OCI-LY7 (cell line): ENCODE measurements at regions not wholly inside any gene's neighbourhood (a gene's known extent, or its start where the extent isn't known, plus 50 kb on each side); places are given as distances from the start of the nearest gene placed in this dataset.

Source experiments
- BruUV-seq: library from RNA; stranded (reverse); fragments of 400-500 nt; replicated peaks from 2 replicates; lab custom pipeline; 2021; lab: Mats Ljungman, UMichigan
- CTCF ChIA-PET: fragments of 300-600 bp; sonication (Branson Sonifier 250); formaldehyde crosslinking; loops from one replicate; lab custom pipeline; 2022; ENCODE audit warnings: antibody characterized with exemption; ENCODE audit not compliant: unreplicated experiment; lab: Charles Lee
- POLR2A ChIA-PET: fragments of 300-600 bp; sonication (Branson Sonifier 250); formaldehyde crosslinking; loops from one replicate; lab custom pipeline; 2022; ENCODE audit warnings: antibody characterized with exemption; lab: Charles Lee
- DNase-seq: peaks from one replicate; pipeline ENCODE4 v3.0.0-alpha.2; 2015; ENCODE audit warnings: low spot score
- H2AFZ ChIP-seq: fragments of 200-600 bp; sonication (generic), shearing (Covaris generic); 2 replicates; pipeline ENCODE4 v1.6.1; 2014; ENCODE audit warnings: mild to moderate bottlenecking, antibody characterized with exemption, low read length, moderate library complexity
- H3K27ac ChIP-seq: fragments of 200-600 bp; sonication (generic); 2 replicates; pipeline ENCODE4 v1.5.1; 2014; ENCODE audit warnings: mixed run types, low read depth, mild to moderate bottlenecking, moderate library complexity, low read length, inconsistent platforms; ENCODE audit not compliant: poor library complexity, severe bottlenecking
- H3K36me3 ChIP-seq: fragments of 200-600 bp; sonication (generic); 2 replicates; pipeline ENCODE4 v1.6.1; 2014; ENCODE audit warnings: mild to moderate bottlenecking, antibody characterized with exemption, low read length, moderate library complexity, mixed read lengths; ENCODE audit not compliant: insufficient read depth
- H3K4me1 ChIP-seq: fragments of 200-600 bp; sonication (generic); 2 replicates; pipeline ENCODE4 v1.5.1; 2014; ENCODE audit warnings: mild to moderate bottlenecking, low read length; ENCODE audit not compliant: insufficient read depth, poor library complexity, severe bottlenecking
- H3K4me2 ChIP-seq: fragments of 200-600 bp; sonication (generic); 2 replicates; pipeline ENCODE4 v1.6.1; 2014; ENCODE audit warnings: mild to moderate bottlenecking, low read length
- H3K4me3 ChIP-seq: fragments of 200-600 bp; sonication (generic); 2 replicates; pipeline ENCODE4 v1.5.1; 2014; ENCODE audit warnings: mild to moderate bottlenecking, low read depth, low read length; ENCODE audit not compliant: poor library complexity, severe bottlenecking
- H3K79me2 ChIP-seq: fragments of 200-600 bp; sonication (generic); 2 replicates; pipeline ENCODE4 v1.6.1; 2016; ENCODE audit warnings: low read depth, mild to moderate bottlenecking, low read length, moderate library complexity, mixed read lengths; ENCODE audit not compliant: insufficient read depth
- H3K9me2 ChIP-seq: fragments of 200-600 bp; sonication (generic); 2 replicates; pipeline ENCODE4 v1.6.1; 2016; ENCODE audit warnings: mild to moderate bottlenecking, low read length, mixed read lengths; ENCODE audit not compliant: insufficient read depth
- H3K9me3 ChIP-seq: fragments of 200-600 bp; sonication (generic); 2 replicates; pipeline ENCODE4 v1.6.1; 2014; ENCODE audit warnings: mild to moderate bottlenecking, mixed run types, low read length, mixed read lengths
- H4K20me1 ChIP-seq: fragments of 200-600 bp; sonication (generic); 2 replicates; pipeline ENCODE4 v1.6.1; 2014; ENCODE audit warnings: mild to moderate bottlenecking, antibody characterized with exemption, low read length, moderate library complexity, mixed read lengths; ENCODE audit not compliant: insufficient read depth
- EZH2phosphoT487 ChIP-seq: fragments of 200-600 bp; sonication (generic); IDR thresholded peaks from 2 replicates; pipeline ENCODE4 v1.6.1; 2018; ENCODE audit warnings: low read depth, borderline replicate concordance, mild to moderate bottlenecking, mixed run types, antibody characterized with exemption, low read length, moderate library complexity, mixed read lengths
- intact Hi-C: fragments of 100-400 bp; cut with micrococcal nuclease; formaldehyde crosslinking; loops from one replicate; pipeline ENCODE4 v1.10.0; 2022; ENCODE audit not compliant: unreplicated experiment
- TF ChIP-seq, protein P1 (sequence below): fragments of 200-600 bp; sonication (generic); conservative IDR thresholded peaks from 2 replicates; pipeline ENCODE4 v1.5.1; 2014; ENCODE audit warnings: mild to moderate bottlenecking, antibody characterized with exemption, low read length, moderate library complexity, mixed read lengths

DNA sequence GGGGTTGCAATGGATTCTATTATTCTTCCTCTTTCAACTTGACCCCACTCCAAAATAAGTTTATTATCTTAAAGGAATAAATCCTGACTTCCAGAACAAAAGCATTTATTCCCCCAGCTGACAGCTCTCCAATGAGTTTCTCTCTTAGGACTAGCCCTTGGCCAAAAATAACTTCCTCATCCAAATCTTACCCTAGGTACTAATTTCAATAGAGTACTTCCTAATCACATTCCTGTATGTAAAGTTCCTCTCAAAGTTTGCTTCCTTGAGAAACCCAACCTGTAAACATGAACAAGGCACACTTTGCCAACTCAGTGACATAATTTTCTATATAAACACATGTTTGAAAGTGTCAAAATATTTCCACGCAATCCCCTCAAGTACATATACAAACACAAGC, 671.2 kb upstream of the GALNTL6 start:
- H4K20me1 ChIP-seq, result no peaks in the 10 kb centered on the region
- no peak for DNase-seq
- BruUV-seq, result no TSS peak
- H3K9me2 ChIP-seq, result no peaks in the 10 kb centered on the region
- H3K9me3 ChIP-seq, result no peaks in the 10 kb centered on the region
- H2AFZ ChIP-seq, result no peak overlapping the region
- H3K4me1 ChIP-seq, result no peaks in the 10 kb centered on the region
- TF ChIP-seq, protein P1, sequence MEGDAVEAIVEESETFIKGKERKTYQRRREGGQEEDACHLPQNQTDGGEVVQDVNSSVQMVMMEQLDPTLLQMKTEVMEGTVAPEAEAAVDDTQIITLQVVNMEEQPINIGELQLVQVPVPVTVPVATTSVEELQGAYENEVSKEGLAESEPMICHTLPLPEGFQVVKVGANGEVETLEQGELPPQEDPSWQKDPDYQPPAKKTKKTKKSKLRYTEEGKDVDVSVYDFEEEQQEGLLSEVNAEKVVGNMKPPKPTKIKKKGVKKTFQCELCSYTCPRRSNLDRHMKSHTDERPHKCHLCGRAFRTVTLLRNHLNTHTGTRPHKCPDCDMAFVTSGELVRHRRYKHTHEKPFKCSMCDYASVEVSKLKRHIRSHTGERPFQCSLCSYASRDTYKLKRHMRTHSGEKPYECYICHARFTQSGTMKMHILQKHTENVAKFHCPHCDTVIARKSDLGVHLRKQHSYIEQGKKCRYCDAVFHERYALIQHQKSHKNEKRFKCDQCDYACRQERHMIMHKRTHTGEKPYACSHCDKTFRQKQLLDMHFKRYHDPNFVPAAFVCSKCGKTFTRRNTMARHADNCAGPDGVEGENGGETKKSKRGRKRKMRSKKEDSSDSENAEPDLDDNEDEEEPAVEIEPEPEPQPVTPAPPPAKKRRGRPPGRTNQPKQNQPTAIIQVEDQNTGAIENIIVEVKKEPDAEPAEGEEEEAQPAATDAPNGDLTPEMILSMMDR, result no peak
- no peak for TF ChIP-seq EZH2phosphoT487
- H3K36me3 ChIP-seq, result no peaks in the 10 kb centered on the region
- no peak overlapping the region for H3K4me2 ChIP-seq
- no peak overlapping the region for H3K4me3 ChIP-seq
- POLR2A ChIA-PET, result interaction anchor here (0.9 kb wide), 1 partner anchor 149 kb away, joined by 3 read pairs; no protein-coding TSS in a partner anchor
- H3K27ac ChIP-seq, result no peak overlapping the region
- intact Hi-C loops, result no loop called here
- CTCF ChIA-PET, result no interaction called here
- no peaks in the 10 kb centered on the region for H3K79me2 ChIP-seq

DNA sequence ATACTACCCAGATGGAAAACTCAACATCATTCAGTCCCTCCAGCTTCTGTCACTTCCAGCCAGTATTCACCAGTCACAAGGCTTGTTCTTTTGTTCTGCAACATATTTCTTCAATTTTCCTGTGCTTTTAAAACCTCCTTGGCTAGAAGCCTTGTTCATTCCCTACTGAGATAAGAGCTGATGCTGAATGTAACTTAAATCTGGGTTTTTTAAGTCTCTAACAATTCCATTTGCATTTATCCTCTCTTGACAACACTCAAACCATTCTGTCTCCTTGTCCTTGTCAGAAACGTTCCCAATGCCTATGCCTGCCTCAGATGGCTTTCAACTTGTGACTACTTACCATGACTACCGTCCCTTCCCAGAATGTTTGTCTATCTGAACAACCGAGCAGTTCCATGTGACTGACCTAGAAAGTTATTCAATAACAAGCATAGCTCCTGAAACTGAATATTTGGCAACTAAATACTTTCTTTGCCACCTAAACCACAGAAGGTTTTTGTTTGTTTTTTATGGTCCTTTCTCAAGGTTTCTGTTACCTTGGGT, 682.9 kb upstream of the GALNTL6 start:
- Histone ChIP-seq H3K4me1 (no peaks in the 10 kb centered on the region), H3K27ac (no peak overlapping the region), H3K4me3 (no peak overlapping the region), H2AFZ (no peak overlapping the region), H3K79me2 (no peaks in the 10 kb centered on the region), H3K9me3 (no peaks in the 10 kb centered on the region), H3K9me2 (no peaks in the 10 kb centered on the region), H4K20me1 (no peaks in the 10 kb centered on the region), H3K4me2 (no peak overlapping the region), H3K36me3 (no peaks in the 10 kb centered on the region)
- ChIA-PET POLR2A (interaction anchor here (0.6 kb wide), 1 partner anchor 456 kb away, joined by 3 read pairs; no protein-coding TSS in a partner anchor), CTCF (no interaction called here)
- BruUV-seq, result no TSS peak
- no peak for DNase-seq
- intact Hi-C loops, result no loop called here
- TF ChIP-seq, protein P1, result no peak
- no peak for TF ChIP-seq EZH2phosphoT487

GRCh38 chr4:171118091-171118490, 695.1 kb upstream of the GALNTL6 start:
- H3K4me2 ChIP-seq, result no peak overlapping the region
- ChIA-PET CTCF (no interaction called here), POLR2A (no interaction called here)
- TF ChIP-seq EZH2phosphoT487, result no peak
- TF ChIP-seq, protein P1, result no peak
- H3K4me3 ChIP-seq, result no peak overlapping the region
- H4K20me1 ChIP-seq, result no peaks in the 10 kb centered on the region
- intact Hi-C loops, result no loop called here
- H3K36me3 ChIP-seq, result no peaks in the 10 kb centered on the region
- H3K9me2 ChIP-seq, result no peaks in the 10 kb centered on the region
- DNase-seq, result no peak
- H2AFZ ChIP-seq, result no peak overlapping the region
- no TSS peak for BruUV-seq
- no peak overlapping the region for H3K27ac ChIP-seq
- H3K9me3 ChIP-seq, result no peaks in the 10 kb centered on the region
- no peaks in the 10 kb centered on the region for H3K79me2 ChIP-seq
- H3K4me1 ChIP-seq, result no peaks in the 10 kb centered on the region
